Endothelial cell (in vitro differentiated cells): ENCODE measurements at regions not wholly inside any gene's neighbourhood (a gene's known extent, or its start where the extent isn't known, plus 50 kb on each side); places are given as distances from the start of the nearest gene placed in this dataset.
"Not testable (repeated sequence)": the region's sequence is repeated elsewhere in the genome, so short reads cannot be mapped to it uniquely, and the experiment has no call there.

Experiments
- DNase-seq: peaks from one replicate; pipeline ENCODE4 v3.0.0; 2021; ENCODE audit warnings: low spot score
- H3K27ac Mint-ChIP-seq: one replicate; pipeline ENCODE4 v1.8.0; 2021; ENCODE audit warnings: mixed read lengths, inconsistent platforms; ENCODE audit not compliant: unreplicated experiment
- H3K27me3 Mint-ChIP-seq: one replicate; pipeline ENCODE4 v1.8.0; 2021; ENCODE audit warnings: mild to moderate bottlenecking, moderate library complexity, mixed read lengths, inconsistent platforms; ENCODE audit not compliant: unreplicated experiment
- H3K36me3 Mint-ChIP-seq: one replicate; pipeline ENCODE4 v1.8.0; 2021; ENCODE audit warnings: mild to moderate bottlenecking, low read depth, mixed read lengths, inconsistent platforms; ENCODE audit not compliant: unreplicated experiment
- H3K4me1 Mint-ChIP-seq: one replicate; pipeline ENCODE4 v1.8.0; 2021; ENCODE audit warnings: mild to moderate bottlenecking, mixed read lengths, inconsistent platforms; ENCODE audit not compliant: unreplicated experiment
- H3K4me3 Mint-ChIP-seq: one replicate; pipeline ENCODE4 v1.8.0; 2021; ENCODE audit warnings: mild to moderate bottlenecking, mixed read lengths, inconsistent platforms; ENCODE audit not compliant: unreplicated experiment
- H3K9me3 Mint-ChIP-seq: one replicate; pipeline ENCODE4 v1.8.0; 2021; ENCODE audit warnings: mixed read lengths, inconsistent platforms; ENCODE audit not compliant: unreplicated experiment
- CTCF ChIP-seq: fragments of 200-600 bp; sonication (generic); IDR thresholded peaks from one replicate; pipeline ENCODE4 v1.5.0; 2021; ENCODE audit warnings: antibody characterized with exemption; ENCODE audit not compliant: unreplicated experiment

GRCh38 chrX:146056511-146057081, 239.0 kb downstream of the SLITRK2 start:
- H3K27ac Mint-ChIP-seq: no peak overlapping the region
- no peak overlapping the region for H3K4me3 Mint-ChIP-seq
- peaks cover 1% of the 10 kb centered on the region for H3K27me3 Mint-ChIP-seq
- H3K36me3 Mint-ChIP-seq: no peaks in the 10 kb centered on the region
- no peak for TF ChIP-seq CTCF
- no peak for DNase-seq
- peaks cover 8% of the 10 kb centered on the region for H3K4me1 Mint-ChIP-seq
- no peaks in the 10 kb centered on the region for H3K9me3 Mint-ChIP-seq

GRCh38 chrX:146064156-146064555, 246.5 kb downstream of the SLITRK2 start:
- H3K9me3 Mint-ChIP-seq: no peaks in the 10 kb centered on the region
- no peak overlapping the region for H3K4me3 Mint-ChIP-seq
- no peak for DNase-seq
- peaks cover 14% of the 10 kb centered on the region for H3K4me1 Mint-ChIP-seq
- no peaks in the 10 kb centered on the region for H3K36me3 Mint-ChIP-seq
- no peak for TF ChIP-seq CTCF
- H3K27ac Mint-ChIP-seq: no peak overlapping the region
- H3K27me3 Mint-ChIP-seq: peaks cover 1% of the 10 kb centered on the region

GRCh38 chrX:146090732-146091131, 273.1 kb downstream of the SLITRK2 start:
- Mint-ChIP-seq H3K4me1 (no peaks in the 10 kb centered on the region), H3K4me3 (no peak overlapping the region), H3K9me3 (no peaks in the 10 kb centered on the region), H3K27me3 (no peaks in the 10 kb centered on the region), H3K27ac (no peak overlapping the region), H3K36me3 (no peaks in the 10 kb centered on the region)
- no peak for TF ChIP-seq CTCF
- DNase-seq: no peak

- Mint-ChIP-seq H3K4me3 (no peak overlapping the region), H3K27me3 (no peaks in the 10 kb centered on the region), H3K27ac (no peak overlapping the region), H3K36me3 (no peaks in the 10 kb centered on the region), H3K4me1 (no peaks in the 10 kb centered on the region), H3K9me3 (no peaks in the 10 kb centered on the region)
- DNase-seq: no peak
- no peak for TF ChIP-seq CTCF
Observed at GRCh38 chrX:146109362-146109761, 291.7 kb downstream of the SLITRK2 start.

GRCh38 chrX:146119074-146119473, 301.4 kb downstream of the SLITRK2 start:
- H3K4me1 Mint-ChIP-seq, H3K27ac Mint-ChIP-seq, DNase-seq, H3K27me3 Mint-ChIP-seq, H3K4me3 Mint-ChIP-seq, H3K36me3 Mint-ChIP-seq, H3K9me3 Mint-ChIP-seq: not testable (repeated sequence)

GRCh38 chrX:146127617-146128016, 310.0 kb downstream of the SLITRK2 start:
- H3K27ac Mint-ChIP-seq: no peak overlapping the region
- H3K36me3 Mint-ChIP-seq: no peaks in the 10 kb centered on the region
- H3K4me3 Mint-ChIP-seq: no peak overlapping the region
- no peaks in the 10 kb centered on the region for H3K4me1 Mint-ChIP-seq
- H3K9me3 Mint-ChIP-seq: no peaks in the 10 kb centered on the region
- TF ChIP-seq CTCF: no peak
- no peak for DNase-seq
- H3K27me3 Mint-ChIP-seq: no peaks in the 10 kb centered on the region
